ENCODE measurements at regions not wholly inside any gene's neighbourhood (a gene's known extent, or its start where the extent isn't known, plus 50 kb on each side); places are given as distances from the start of the nearest gene placed in this dataset.

- TF ChIP-seq, protein P1, sequence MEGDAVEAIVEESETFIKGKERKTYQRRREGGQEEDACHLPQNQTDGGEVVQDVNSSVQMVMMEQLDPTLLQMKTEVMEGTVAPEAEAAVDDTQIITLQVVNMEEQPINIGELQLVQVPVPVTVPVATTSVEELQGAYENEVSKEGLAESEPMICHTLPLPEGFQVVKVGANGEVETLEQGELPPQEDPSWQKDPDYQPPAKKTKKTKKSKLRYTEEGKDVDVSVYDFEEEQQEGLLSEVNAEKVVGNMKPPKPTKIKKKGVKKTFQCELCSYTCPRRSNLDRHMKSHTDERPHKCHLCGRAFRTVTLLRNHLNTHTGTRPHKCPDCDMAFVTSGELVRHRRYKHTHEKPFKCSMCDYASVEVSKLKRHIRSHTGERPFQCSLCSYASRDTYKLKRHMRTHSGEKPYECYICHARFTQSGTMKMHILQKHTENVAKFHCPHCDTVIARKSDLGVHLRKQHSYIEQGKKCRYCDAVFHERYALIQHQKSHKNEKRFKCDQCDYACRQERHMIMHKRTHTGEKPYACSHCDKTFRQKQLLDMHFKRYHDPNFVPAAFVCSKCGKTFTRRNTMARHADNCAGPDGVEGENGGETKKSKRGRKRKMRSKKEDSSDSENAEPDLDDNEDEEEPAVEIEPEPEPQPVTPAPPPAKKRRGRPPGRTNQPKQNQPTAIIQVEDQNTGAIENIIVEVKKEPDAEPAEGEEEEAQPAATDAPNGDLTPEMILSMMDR (IDR thresholded peaks at IDR 0.05): no peak
- TF ChIP-seq POLR2A (IDR thresholded peaks at IDR 0.05): no peak
Observed at GRCh38 chrX:99588936-99589335, 821.1 kb downstream of the PCDH19 start.

All from adrenal gland (tissue), 5 donors.